ENCODE measurements at regions not wholly inside any gene's neighbourhood (a gene's known extent, or its start where the extent isn't known, plus 50 kb on each side); places are given as distances from the start of the nearest gene placed in this dataset.
"Not testable (repeated sequence)": the region's sequence is repeated elsewhere in the genome, so short reads cannot be mapped to it uniquely, and the experiment has no call there.

GRCh38 chr3:81364411-81364810, 397.0 kb downstream of the GBE1 start:
- no peak for DNase-seq (ENCODE audit: low spot score)

- DNase-seq (ENCODE audit: low spot score): no peak
Observed at GRCh38 chr3:81363816-81364215, 397.6 kb downstream of the GBE1 start.

GRCh38 chr3:81354119-81354518, 407.3 kb downstream of the GBE1 start:
- no peak for DNase-seq (ENCODE audit: low spot score)

- peak; percentile 12 for DNase-seq (ENCODE audit: low spot score)
Observed at GRCh38 chr3:81352867-81353266, 408.6 kb downstream of the GBE1 start.

GRCh38 chr3:81349816-81350340, 411.6 kb downstream of the GBE1 start:
- peak; percentile 47 for DNase-seq (ENCODE audit: low spot score)

- DNase-seq (ENCODE audit: low spot score): no peak
Observed at GRCh38 chr3:81339040-81339845, 422.2 kb downstream of the GBE1 start.

- DNase-seq (ENCODE audit: low spot score): no peak
Observed at GRCh38 chr3:81336470-81336869, 425.0 kb downstream of the GBE1 start.

GRCh38 chr3:81329835-81330234, 431.6 kb downstream of the GBE1 start:
- not testable (repeated sequence) for DNase-seq (ENCODE audit: low spot score)

- no peak for DNase-seq (ENCODE audit: low spot score)
Observed at GRCh38 chr3:81326245-81326644, 435.2 kb downstream of the GBE1 start.

- DNase-seq (ENCODE audit: low spot score): no peak
Observed at GRCh38 chr3:81320862-81321261, 440.6 kb downstream of the GBE1 start.

GRCh38 chr3:81315030-81315429, 446.4 kb downstream of the GBE1 start:
- no peak for DNase-seq (ENCODE audit: low spot score)

- DNase-seq (ENCODE audit: low spot score): no peak
Observed at GRCh38 chr3:81311321-81311720, 450.1 kb downstream of the GBE1 start.

- DNase-seq (ENCODE audit: low spot score): no peak
Observed at GRCh38 chr3:81308306-81308705, 453.1 kb downstream of the GBE1 start.

GRCh38 chr3:81307221-81307620, 454.2 kb downstream of the GBE1 start:
- DNase-seq (ENCODE audit: low spot score): no peak

- no peak for DNase-seq (ENCODE audit: low spot score)
Observed at GRCh38 chr3:81303321-81303720, 458.1 kb downstream of the GBE1 start.

- DNase-seq (ENCODE audit: low spot score): peak; percentile 46
Observed at GRCh38 chr3:81302045-81302444, 459.4 kb downstream of the GBE1 start.

- DNase-seq (ENCODE audit: low spot score): no peak
Observed at GRCh38 chr3:81301230-81301629, 460.2 kb downstream of the GBE1 start.

GRCh38 chr3:81300324-81300927, 461.0 kb downstream of the GBE1 start:
- no peak for DNase-seq (ENCODE audit: low spot score)

GRCh38 chr3:81299481-81299880, 462.0 kb downstream of the GBE1 start:
- DNase-seq (ENCODE audit: low spot score): no peak

- no peak for DNase-seq (ENCODE audit: low spot score)
Observed at GRCh38 chr3:81295906-81296577, 465.4 kb downstream of the GBE1 start.

GRCh38 chr3:81293156-81293555, 468.3 kb downstream of the GBE1 start:
- DNase-seq (ENCODE audit: low spot score): no peak

- DNase-seq (ENCODE audit: low spot score): no peak
Observed at GRCh38 chr3:81291586-81291985, 469.9 kb downstream of the GBE1 start.

GRCh38 chr3:81289676-81290075, 471.8 kb downstream of the GBE1 start:
- DNase-seq (ENCODE audit: low spot score): no peak
